Activated CD4-positive, CD25-positive, alpha-beta regulatory T cell (primary cell): ENCODE measurements at regions not wholly inside any gene's neighbourhood (a gene's known extent, or its start where the extent isn't known, plus 50 kb on each side); places are given as distances from the start of the nearest gene placed in this dataset.

Experiments used
- DNase-seq, 4 experiments: peaks; one replicate each; lab custom pipeline; 2025; lab: John Stamatoyannopoulos, UW

- DNase-seq: no peak
These were observed 363.8 kb upstream of the USP15 start for GRCh38 chr12:61896436-61896835.

DNA sequence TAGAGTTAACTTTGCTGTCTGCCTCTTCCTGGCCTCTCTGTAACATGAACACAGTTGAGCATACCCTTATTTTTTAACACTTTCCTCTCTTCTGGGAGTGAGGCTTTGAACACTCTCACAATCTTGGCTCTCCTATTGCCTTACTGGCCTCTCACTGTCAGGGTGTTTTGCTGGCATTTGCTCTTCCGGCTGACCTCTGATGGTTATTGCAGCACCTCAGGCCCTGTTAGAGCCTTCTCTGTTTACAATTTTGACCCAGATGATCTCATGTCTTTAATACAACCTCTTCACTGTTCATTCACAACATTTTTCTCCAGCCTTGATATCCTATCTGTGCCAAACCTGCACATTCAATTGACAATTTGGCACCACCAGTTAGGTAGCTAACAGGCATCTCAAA, 357.8 kb upstream of the USP15 start:
- DNase-seq: no peak

DNA sequence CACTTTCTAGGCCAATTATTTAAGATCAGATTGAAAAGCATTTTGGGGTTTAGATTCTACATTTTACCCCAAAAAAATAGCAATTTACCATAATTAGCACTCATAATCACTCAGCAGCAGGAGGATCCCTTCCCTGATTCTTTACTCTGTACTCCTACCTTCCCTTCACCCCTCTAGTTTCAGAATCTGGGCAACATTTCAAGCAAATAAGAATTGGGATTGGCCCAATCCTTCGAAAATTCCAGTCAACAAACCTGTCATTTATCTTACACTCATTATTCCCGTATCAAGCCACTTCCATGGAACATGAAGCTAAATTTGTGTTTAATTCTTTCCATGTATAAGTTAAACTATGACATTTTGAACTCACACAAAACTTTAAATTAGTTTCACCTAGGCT, 349.1 kb upstream of the USP15 start:
- no peak for DNase-seq

DNA sequence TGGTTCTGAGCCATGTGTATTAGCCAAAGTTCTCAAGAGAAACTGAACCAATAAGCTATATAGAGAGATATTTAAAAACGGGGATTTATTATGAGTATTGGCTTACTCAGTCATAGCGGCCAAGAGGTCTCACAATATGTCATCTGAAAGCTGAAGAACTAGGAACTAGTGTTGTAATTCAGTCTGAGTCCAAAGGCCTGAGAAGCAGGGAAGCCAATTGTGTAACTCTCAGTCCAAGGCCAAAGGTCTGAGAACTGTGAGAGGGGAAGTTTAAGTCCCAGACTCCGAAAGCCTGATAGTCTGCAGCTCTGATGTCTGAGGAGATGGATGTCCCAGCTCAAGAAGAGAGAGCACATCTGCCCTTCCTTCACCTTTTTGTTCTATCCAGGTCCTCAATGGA, 344.8 kb upstream of the USP15 start:
- DNase-seq: no peak

DNA sequence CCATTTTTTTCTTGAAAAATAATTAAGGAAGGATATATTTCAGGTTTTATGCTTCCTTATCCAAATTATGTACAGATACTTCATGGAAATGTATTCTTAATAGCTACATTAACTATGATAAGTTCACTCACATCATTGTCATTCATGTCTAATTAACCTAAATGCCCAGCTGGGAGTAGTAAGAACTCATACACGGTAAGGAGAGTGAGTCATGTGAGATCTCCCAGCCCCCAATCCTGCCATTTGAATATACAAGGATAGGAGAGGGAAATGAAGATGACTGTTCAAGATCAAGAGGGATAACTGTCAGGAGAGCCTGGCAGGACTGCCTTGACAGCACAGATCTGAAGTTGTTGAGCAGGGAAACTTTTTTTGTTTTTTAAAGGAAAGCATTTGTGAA, 343.4 kb upstream of the USP15 start:
- no peak for DNase-seq

GRCh38 chr12:61919686-61920085, 340.5 kb upstream of the USP15 start:
- DNase-seq: no peak

GRCh38 chr12:61920230-61920629, 340.0 kb upstream of the USP15 start:
- DNase-seq: no peak

DNA sequence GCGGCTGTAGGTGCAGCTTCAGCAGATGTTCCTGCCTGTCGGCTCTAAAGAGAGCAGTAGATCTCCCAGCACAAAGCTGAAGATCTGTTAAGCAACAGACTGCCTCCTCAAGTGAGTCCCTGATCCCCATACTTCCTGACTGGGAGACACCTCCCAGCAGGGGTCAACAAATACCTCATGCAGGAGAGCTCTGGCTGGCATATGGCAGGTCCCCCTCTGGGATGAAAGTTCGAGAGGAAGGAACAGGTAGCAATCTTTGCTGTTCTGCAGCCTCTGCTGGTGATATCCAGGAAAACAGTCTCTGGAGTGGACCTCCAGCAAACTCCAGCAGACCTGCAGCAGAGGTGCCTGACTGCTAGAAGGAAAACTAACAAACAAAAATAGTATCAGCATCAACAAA, 337.1 kb upstream of the USP15 start:
- no peak for DNase-seq

- DNase-seq: no peak
These were observed 325.6 kb upstream of the USP15 start for GRCh38 chr12:61934564-61934963.

- no peak for DNase-seq
These were observed 320.2 kb upstream of the USP15 start for GRCh38 chr12:61939977-61940376.

DNA sequence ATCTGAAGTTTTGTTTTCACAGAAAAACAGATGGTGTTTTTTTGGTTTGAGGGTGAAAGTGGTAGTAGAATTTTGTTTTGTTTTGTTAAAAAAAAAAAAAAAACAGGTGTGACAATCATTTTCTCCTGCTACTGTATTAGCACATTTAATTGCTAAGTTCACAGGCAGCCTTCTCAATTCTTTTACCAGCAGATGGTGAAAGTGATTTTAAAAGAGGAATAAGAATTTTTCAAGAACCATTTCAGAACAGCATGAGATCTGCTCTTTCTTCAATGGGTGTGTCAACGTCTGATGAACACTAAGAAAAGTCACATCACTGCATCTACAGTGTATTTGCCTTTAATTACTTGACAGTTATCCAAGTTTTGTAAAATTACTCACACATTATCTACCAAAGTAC, 303.7 kb upstream of the USP15 start:
- DNase-seq: no peak

GRCh38 chr12:61974461-61974860, 285.7 kb upstream of the USP15 start:
- no peak for DNase-seq

DNA sequence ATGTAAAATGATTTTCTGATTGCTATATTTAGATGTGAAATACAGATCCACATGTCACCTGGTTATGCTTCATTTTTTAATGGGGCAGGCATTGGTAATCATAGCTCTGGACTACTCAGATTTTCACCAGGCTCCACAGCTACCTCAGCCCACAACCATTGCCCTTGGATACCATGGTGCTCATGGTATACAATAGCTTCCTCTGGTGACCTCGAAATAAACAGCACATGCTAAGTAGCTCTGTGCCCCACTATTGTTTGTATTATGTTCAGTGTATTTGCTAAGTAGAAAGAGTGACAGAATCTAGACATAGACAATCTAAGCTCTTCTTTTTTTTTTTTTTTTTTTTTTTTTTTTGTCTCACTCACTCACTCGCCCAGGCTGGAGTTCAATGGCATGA, 274.4 kb upstream of the USP15 start:
- DNase-seq: no peak

DNA sequence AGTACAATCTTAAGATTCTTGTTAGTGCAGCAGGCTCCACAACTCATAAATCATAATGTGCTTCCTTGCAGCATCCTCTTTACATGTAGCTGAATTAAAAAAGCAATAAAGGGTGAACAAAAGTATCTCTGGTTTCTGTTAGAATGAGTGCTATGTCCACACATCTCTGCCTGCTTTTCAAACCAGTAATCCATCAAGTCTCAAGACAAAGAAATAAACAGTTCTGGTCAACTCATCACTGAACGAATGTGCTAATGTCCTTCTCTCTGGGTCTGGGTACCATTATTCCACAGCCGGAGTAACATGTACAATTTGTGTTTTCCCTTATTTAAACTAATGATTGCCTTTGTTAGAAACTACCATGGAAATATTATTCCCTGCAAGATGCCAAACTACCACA, 273.0 kb upstream of the USP15 start:
- no peak for DNase-seq

GRCh38 chr12:61991661-61992060, 268.5 kb upstream of the USP15 start:
- DNase-seq: no peak

GRCh38 chr12:61993734-61994345, 266.4 kb upstream of the USP15 start:
- DNase-seq: no peak

- no peak for DNase-seq
These were observed 263.5 kb upstream of the USP15 start for GRCh38 chr12:61996717-61997116.

DNA sequence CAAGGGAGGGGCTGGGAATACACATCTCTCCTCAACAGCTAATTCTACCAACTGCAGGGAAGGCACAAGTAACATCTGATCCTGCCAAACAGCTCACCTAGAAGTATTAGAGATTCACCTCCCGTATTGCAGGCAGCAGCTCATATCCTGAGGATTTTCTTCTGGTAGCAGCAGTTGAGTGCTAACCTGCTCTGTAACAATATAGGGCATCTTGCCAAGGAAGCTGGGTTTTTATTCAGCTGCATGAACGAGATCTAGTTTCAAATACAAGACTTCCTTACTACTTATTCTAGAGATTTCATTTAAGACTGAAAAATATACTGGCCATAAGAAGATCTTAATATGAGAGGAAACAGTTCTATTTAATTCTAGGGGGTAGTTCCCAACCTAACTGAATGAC, 261.4 kb upstream of the USP15 start:
- no peak for DNase-seq

DNA sequence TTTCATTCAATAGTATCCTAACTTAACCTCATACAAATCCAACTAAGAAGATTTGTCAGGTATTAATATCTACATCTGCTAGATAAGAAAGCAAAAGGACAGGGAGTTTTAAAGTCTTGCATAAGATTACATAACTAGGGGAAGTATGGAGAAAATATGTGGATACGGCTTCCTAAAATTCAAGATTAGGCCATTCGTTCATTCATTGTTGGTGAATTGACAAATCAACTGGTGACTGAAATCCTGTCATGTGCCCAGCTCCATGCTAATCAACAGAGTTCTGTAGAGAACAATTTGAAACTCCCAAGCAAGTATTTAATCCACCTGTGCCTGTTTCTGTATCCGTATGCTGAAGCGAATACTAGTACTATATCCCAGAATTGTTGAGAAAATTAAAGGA, 260.9 kb upstream of the USP15 start:
- no peak for DNase-seq

- no peak for DNase-seq
These were observed 258.8 kb upstream of the USP15 start for GRCh38 chr12:62001424-62001823.

DNA sequence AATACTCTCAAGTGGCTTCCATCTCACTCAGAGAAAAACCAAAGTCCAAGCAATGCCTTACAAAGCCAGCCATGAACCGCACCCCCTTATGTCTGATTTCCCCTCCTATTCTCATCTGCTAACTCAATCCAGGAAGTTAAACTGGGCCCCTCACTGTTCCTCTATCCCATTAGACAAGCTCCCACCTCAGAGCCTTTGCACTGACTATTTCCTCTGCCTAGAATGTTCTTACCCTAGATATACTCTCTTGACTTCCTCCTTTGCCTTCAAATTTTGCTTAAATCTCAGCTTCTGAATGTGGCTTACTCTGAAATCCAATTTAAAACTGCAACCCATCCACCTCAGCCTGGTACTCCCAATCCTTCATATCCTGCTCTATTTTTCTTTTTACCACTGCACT, 257.0 kb upstream of the USP15 start:
- no peak for DNase-seq

DNA sequence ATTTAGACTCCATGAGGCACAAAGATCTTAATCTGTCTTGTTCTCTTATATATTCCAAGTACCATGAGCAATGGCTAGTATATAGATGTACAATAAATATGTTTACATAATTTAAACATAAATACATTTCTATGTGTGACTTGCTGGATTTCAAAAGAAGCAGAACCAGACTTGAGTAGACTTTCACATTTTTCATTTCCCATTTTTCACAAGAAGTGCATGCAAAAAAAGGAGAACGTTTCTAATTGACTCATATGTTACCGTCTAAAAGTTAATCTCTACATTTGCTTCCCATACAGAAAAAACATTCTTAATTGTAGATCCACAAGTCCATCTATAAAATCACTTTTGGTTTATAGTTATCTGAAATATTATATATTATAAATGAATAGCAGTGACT, 256.5 kb upstream of the USP15 start:
- no peak for DNase-seq

DNA sequence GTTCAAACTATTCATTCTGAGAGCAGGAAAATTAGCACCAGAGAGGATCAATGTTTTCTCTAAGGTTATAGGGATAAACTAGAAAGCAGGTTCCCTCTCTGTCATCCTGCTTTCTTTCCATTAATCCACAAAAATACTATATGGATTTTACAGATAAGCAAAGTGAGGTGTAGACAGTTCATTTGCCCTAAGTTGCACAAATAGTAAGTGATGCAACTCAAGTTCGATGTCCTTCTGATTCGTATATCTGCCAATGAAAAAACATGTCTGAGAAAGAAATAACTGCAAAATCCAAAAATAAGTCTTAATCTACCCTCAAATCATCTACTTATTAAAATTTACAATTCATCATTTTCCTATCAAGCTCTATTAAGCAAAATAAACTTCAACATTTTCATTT, 254.6 kb upstream of the USP15 start:
- no peak for DNase-seq

GRCh38 chr12:62006076-62006732, 254.0 kb upstream of the USP15 start:
- DNase-seq: peak in 1 of 4 experiments; percentile 2
